Mesothelial cell of epicardium (in vitro differentiated cells): ENCODE measurements at regions not wholly inside any gene's neighbourhood (a gene's known extent, or its start where the extent isn't known, plus 50 kb on each side); places are given as distances from the start of the nearest gene placed in this dataset.

Source experiments
- DNase-seq, 2 experiments: peaks; one replicate each; pipeline ENCODE4 v3.0.0; 2021; ENCODE audit warnings: low spot score in 2 of 2; ENCODE audit not compliant: unreplicated experiment in 2 of 2
- H3K27ac Mint-ChIP-seq: 2 replicates; pipeline ENCODE4 v1.8.0; 2021; ENCODE audit warnings: mixed read lengths
- H3K27me3 Mint-ChIP-seq: 2 replicates; pipeline ENCODE4 v1.8.0; 2021; ENCODE audit warnings: low read depth, mixed read lengths
- H3K36me3 Mint-ChIP-seq: 2 replicates; pipeline ENCODE4 v1.8.0; 2021; ENCODE audit warnings: mixed read lengths
- H3K4me1 Mint-ChIP-seq: 2 replicates; pipeline ENCODE4 v1.8.0; 2021; ENCODE audit warnings: mixed read lengths
- H3K4me3 Mint-ChIP-seq: 2 replicates; pipeline ENCODE4 v1.8.0; 2021; ENCODE audit warnings: mild to moderate bottlenecking, moderate library complexity, mixed read lengths
- H3K9me3 Mint-ChIP-seq: 2 replicates; pipeline ENCODE4 v1.8.0; 2021; ENCODE audit warnings: mixed read lengths
- TF ChIP-seq, protein P1 (sequence below): fragments of 200-600 bp; sonication (generic); IDR thresholded peaks from one replicate; pipeline ENCODE4 v1.5.0; 2021; ENCODE audit warnings: antibody characterized with exemption; ENCODE audit not compliant: unreplicated experiment

DNA sequence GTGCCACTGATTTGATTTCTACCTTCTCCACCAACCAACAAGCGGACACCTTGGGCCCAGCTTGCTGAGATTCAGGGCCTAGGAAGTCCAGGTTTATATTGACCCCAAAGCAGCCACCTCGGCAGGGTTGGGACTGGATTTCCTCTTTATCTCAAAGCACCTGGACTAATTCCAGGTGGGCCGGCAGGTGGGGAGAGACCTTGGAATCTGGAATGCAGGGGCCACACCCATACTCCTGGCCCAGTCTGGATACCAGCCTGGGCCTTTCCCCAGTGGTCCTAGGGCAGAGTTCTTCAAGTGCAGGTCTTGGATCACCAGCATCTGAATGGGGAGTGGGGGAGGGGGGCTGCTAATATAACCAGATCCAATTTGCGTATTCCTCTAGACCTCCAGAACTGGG, 93.1 kb downstream of the PCDH1 start:
- H3K4me3 Mint-ChIP-seq, result no peak overlapping the region
- no peak overlapping the region for H3K27ac Mint-ChIP-seq
- H3K36me3 Mint-ChIP-seq, result no peaks in the 10 kb centered on the region
- TF ChIP-seq, protein P1, sequence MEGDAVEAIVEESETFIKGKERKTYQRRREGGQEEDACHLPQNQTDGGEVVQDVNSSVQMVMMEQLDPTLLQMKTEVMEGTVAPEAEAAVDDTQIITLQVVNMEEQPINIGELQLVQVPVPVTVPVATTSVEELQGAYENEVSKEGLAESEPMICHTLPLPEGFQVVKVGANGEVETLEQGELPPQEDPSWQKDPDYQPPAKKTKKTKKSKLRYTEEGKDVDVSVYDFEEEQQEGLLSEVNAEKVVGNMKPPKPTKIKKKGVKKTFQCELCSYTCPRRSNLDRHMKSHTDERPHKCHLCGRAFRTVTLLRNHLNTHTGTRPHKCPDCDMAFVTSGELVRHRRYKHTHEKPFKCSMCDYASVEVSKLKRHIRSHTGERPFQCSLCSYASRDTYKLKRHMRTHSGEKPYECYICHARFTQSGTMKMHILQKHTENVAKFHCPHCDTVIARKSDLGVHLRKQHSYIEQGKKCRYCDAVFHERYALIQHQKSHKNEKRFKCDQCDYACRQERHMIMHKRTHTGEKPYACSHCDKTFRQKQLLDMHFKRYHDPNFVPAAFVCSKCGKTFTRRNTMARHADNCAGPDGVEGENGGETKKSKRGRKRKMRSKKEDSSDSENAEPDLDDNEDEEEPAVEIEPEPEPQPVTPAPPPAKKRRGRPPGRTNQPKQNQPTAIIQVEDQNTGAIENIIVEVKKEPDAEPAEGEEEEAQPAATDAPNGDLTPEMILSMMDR, result no peak
- peaks cover 26% of the 10 kb centered on the region for H3K27me3 Mint-ChIP-seq
- H3K9me3 Mint-ChIP-seq, result no peaks in the 10 kb centered on the region
- peaks cover 28% of the 10 kb centered on the region for H3K4me1 Mint-ChIP-seq
- no peak for DNase-seq

DNA sequence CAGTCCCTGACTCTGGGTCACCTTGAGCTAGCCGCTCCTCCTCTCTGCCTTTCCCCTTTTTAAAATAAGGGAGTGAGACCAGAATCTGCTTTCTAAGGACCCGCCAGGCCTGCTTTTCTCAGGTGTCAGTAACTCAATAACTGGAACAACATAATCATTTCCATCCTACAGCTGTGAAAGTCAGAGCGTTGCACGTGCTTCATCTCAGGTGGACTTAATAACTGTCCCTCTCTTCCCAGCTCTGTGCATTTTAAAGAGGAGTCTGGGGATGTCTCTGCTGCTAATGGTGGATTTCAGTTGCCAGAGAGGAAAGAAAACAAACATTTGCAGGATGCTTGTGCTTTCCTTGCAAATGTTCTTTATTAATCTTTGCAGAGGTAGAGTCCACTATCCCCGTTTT, 93.7 kb downstream of the PCDH1 start:
- H3K27ac Mint-ChIP-seq, result no peak overlapping the region
- no peaks in the 10 kb centered on the region for H3K36me3 Mint-ChIP-seq
- TF ChIP-seq, protein P1, result no peak
- H3K27me3 Mint-ChIP-seq, result peaks cover 26% of the 10 kb centered on the region
- H3K4me1 Mint-ChIP-seq, result peaks cover 33% of the 10 kb centered on the region
- no peak for DNase-seq
- H3K9me3 Mint-ChIP-seq, result no peaks in the 10 kb centered on the region
- H3K4me3 Mint-ChIP-seq, result no peak overlapping the region

DNA sequence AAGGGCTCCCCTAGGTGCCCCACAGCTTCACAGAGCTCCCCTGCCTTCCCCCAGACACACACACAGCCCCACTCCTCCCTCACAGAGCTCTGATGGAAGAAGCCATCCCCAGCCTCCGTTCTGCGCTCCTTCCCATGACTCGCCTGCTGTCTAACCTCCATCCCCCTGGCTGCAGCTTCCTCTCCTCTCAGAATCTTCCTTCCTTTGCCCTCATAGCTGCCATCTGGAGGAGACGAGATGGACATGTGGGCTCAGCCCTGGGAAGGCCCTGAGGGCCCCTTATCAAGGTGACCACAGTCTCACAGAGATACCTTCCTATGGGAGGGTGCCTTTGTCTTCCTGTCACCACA, 94.3 kb downstream of the PCDH1 start:
- H3K27me3 Mint-ChIP-seq, result peaks cover 21% of the 10 kb centered on the region
- H3K27ac Mint-ChIP-seq, result no peak overlapping the region
- H3K36me3 Mint-ChIP-seq, result no peaks in the 10 kb centered on the region
- no peaks in the 10 kb centered on the region for H3K9me3 Mint-ChIP-seq
- H3K4me3 Mint-ChIP-seq, result no peak overlapping the region
- TF ChIP-seq, protein P1, result no peak
- peaks cover 38% of the 10 kb centered on the region for H3K4me1 Mint-ChIP-seq
- DNase-seq, result no peak

DNA sequence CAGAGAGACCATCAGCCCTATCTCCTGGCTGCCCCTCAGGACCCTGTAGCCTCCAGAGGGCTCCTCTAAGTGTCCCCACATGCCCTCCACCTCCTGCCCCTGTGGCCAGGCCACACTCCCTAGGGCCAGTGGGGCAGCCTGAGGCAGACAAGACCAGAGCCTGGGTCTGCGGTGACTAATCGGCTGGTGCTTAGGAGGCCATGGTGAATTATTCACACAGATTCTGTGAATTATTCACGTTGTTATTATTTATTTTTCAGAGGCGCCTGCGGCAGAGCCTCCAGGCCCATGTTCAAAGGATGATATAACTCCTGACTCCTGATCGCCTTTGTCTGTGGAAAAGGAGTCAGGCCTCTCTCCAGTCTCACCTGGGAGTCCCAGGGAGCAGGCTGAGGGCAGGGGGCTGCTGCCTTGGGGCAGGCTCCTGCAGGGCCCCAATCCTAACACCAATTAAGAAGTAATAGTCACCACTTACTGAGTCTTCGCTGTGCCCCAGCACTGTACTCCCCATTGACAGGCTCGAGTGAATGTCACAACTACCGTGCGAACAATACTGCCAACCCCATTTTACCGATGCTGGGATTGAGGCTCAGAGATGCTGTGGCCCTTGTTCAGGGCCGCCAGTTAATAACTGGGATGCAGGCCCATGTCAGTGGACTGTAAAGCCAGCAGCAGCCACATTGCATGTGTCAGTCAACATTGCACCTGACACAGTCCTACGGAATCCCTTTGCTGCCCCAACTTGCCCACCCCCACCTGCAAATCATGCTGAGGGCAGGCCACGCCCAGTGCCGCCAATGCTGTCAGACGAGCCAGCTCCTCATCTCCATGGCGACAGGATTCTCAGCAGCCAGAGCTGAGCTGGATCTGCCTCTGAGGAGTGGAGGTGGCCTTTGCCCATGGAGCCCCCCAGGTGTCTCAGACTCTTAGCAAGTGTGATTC, 94.9 kb downstream of the PCDH1 start:
- no peaks in the 10 kb centered on the region for H3K36me3 Mint-ChIP-seq
- H3K27me3 Mint-ChIP-seq, result peaks cover 17% of the 10 kb centered on the region
- H3K9me3 Mint-ChIP-seq, result no peaks in the 10 kb centered on the region
- TF ChIP-seq, protein P1, result no peak
- no peak overlapping the region for H3K4me3 Mint-ChIP-seq
- H3K27ac Mint-ChIP-seq, result no peak overlapping the region
- peaks cover 45% of the 10 kb centered on the region for H3K4me1 Mint-ChIP-seq
- no peak for DNase-seq

DNA sequence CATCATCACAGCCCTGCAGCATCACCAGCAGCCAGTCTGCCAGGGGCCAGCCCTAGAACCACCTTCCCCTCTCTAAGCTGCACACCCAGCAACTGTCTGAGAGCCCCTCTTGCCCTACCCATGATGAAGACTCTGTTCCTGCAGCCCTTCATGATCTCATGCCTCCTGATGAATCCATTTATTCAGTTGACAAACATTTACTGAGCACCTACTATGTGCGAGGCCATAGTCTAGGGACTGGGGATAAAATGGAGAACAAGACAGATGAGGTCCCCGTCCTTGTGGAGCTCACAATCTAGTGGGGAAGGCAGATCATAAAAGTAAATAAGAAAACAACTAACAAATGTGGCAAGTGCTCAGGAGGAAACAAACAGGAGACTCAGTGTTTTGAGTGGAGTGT, 96.3 kb downstream of the PCDH1 start:
- Mint-ChIP-seq H3K27ac (no peak overlapping the region), H3K9me3 (no peaks in the 10 kb centered on the region), H3K27me3 (peaks cover 12% of the 10 kb centered on the region), H3K36me3 (no peaks in the 10 kb centered on the region), H3K4me1 (peaks cover 47% of the 10 kb centered on the region), H3K4me3 (no peak overlapping the region)
- TF ChIP-seq, protein P1, result no peak
- DNase-seq, result no peak
